ENCODE measurements at regions not wholly inside any gene's neighbourhood (a gene's known extent, or its start where the extent isn't known, plus 50 kb on each side); places are given as distances from the start of the nearest gene placed in this dataset.

DNA sequence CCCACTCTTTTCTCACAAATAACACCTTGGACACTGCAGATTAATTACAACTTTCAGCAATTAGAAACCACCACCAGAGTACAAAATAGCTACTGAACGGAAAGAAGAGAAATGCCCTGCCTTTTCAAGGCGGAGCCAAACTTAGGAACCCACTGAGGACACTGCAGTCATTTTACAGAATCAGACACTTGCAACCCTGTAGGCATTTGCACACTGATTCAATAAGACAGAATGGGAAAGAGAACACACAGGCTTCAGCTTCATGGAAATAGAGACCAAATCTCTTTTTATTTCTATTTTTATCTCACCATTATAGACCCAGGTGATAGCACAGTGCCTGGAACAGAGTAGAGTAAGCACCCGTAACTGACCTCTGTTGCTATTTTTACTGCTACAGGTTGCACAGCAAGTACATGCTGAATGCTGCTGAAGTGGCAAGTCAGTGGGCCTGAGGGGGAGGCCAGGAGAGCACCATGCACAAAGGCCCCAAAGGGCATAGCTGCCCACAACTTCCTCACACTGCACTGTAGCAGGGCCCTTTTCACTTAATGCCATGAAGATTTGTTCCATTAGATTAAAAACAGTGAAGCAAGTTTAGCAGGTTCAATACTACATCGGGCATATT is 50.7 kb upstream of the EDARADD start:
- intact Hi-C loops (cut with micrococcal nuclease; ENCODE audit: unreplicated experiment) = no loop called here
- BruUV-seq (replicated peaks) = no TSS peak
- DNase-seq = no peak
- H3K27me3 Mint-ChIP-seq (ENCODE audit: unreplicated experiment) = no peaks in the 10 kb centered on the region
- H3K4me1 Mint-ChIP-seq (ENCODE audit: low read depth, unreplicated experiment) = no peaks in the 10 kb centered on the region
- no peaks in the 10 kb centered on the region for H3K9me3 Mint-ChIP-seq (ENCODE audit: low read depth, unreplicated experiment)
- CTCF ChIA-PET = no interaction called here
- TF ChIP-seq, protein P1, sequence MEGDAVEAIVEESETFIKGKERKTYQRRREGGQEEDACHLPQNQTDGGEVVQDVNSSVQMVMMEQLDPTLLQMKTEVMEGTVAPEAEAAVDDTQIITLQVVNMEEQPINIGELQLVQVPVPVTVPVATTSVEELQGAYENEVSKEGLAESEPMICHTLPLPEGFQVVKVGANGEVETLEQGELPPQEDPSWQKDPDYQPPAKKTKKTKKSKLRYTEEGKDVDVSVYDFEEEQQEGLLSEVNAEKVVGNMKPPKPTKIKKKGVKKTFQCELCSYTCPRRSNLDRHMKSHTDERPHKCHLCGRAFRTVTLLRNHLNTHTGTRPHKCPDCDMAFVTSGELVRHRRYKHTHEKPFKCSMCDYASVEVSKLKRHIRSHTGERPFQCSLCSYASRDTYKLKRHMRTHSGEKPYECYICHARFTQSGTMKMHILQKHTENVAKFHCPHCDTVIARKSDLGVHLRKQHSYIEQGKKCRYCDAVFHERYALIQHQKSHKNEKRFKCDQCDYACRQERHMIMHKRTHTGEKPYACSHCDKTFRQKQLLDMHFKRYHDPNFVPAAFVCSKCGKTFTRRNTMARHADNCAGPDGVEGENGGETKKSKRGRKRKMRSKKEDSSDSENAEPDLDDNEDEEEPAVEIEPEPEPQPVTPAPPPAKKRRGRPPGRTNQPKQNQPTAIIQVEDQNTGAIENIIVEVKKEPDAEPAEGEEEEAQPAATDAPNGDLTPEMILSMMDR (IDR thresholded peaks at IDR 0.05; ENCODE audit: unreplicated experiment) = no peak
- no peaks in the 10 kb centered on the region for H3K36me3 Mint-ChIP-seq (ENCODE audit: insufficient read depth, unreplicated experiment)
- no peak overlapping the region for H3K4me3 Mint-ChIP-seq (ENCODE audit: low read depth, unreplicated experiment)
- no peak overlapping the region for H3K27ac Mint-ChIP-seq (ENCODE audit: unreplicated experiment)

- H3K9me3 Mint-ChIP-seq (ENCODE audit: low read depth, unreplicated experiment) = no peaks in the 10 kb centered on the region
- no peak overlapping the region for H3K27ac Mint-ChIP-seq (ENCODE audit: unreplicated experiment)
- H3K27me3 Mint-ChIP-seq (ENCODE audit: unreplicated experiment) = no peaks in the 10 kb centered on the region
- TF ChIP-seq, protein P1 (IDR thresholded peaks at IDR 0.05; ENCODE audit: unreplicated experiment) = no peak
- DNase-seq = no peak
- no TSS peak for BruUV-seq (replicated peaks)
- no peaks in the 10 kb centered on the region for H3K36me3 Mint-ChIP-seq (ENCODE audit: insufficient read depth, unreplicated experiment)
- H3K4me3 Mint-ChIP-seq (ENCODE audit: low read depth, unreplicated experiment) = no peak overlapping the region
- CTCF ChIA-PET = no interaction called here
- H3K4me1 Mint-ChIP-seq (ENCODE audit: low read depth, unreplicated experiment) = no peaks in the 10 kb centered on the region
- intact Hi-C loops (cut with micrococcal nuclease; ENCODE audit: unreplicated experiment) = no loop called here
These were observed 51.5 kb upstream of the EDARADD start for GRCh38 chr1:236342403-236343245.

DNA sequence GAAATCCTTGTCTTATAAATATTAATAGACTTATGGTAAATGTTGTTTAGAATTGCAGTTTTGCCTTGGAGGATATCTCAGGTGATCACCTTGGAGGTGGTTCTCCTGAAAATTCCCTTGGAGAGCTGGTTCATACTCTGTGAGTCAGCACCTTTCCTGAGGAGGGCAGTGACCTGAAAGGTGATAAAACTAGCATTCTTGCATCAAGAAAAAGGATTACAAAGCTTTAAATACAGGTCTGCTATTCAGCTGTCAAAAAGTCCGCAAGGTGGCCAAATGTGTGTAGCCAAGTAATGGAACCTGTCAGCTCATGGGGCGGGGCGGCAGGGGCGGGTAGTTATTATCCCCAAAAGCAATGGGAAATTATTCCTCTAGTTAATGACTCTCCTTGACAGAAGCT is 52.8 kb upstream of the EDARADD start:
- no peaks in the 10 kb centered on the region for H3K9me3 Mint-ChIP-seq (ENCODE audit: low read depth, unreplicated experiment)
- DNase-seq = no peak
- no TSS peak for BruUV-seq (replicated peaks)
- TF ChIP-seq, protein P1 (IDR thresholded peaks at IDR 0.05; ENCODE audit: unreplicated experiment) = no peak
- H3K4me1 Mint-ChIP-seq (ENCODE audit: low read depth, unreplicated experiment) = no peaks in the 10 kb centered on the region
- no peak overlapping the region for H3K4me3 Mint-ChIP-seq (ENCODE audit: low read depth, unreplicated experiment)
- intact Hi-C loops (cut with micrococcal nuclease; ENCODE audit: unreplicated experiment) = no loop called here
- no peaks in the 10 kb centered on the region for H3K27me3 Mint-ChIP-seq (ENCODE audit: unreplicated experiment)
- CTCF ChIA-PET = no interaction called here
- H3K36me3 Mint-ChIP-seq (ENCODE audit: insufficient read depth, unreplicated experiment) = no peaks in the 10 kb centered on the region
- H3K27ac Mint-ChIP-seq (ENCODE audit: unreplicated experiment) = no peak overlapping the region

DNA sequence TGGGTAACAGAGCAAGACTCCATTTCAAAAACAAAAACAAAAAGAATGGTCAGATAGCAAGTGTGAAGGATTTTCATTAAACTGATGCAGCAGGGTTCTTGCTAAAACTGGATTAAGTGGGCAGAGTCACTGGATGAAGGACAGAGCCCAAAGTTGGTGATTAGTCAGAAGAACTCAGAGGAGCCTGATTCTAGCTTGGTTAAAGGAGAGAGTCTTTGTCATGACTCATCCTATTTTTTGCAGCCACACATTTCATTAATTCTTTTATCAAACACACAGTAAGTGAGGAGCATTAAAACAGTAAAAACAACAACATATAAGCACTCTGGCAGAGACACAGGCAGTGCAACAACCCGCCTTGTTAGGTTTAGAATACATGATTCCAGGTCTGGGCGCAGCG is 56.0 kb upstream of the EDARADD start:
- H3K4me1 Mint-ChIP-seq (ENCODE audit: low read depth, unreplicated experiment) = no peaks in the 10 kb centered on the region
- no peaks in the 10 kb centered on the region for H3K36me3 Mint-ChIP-seq (ENCODE audit: insufficient read depth, unreplicated experiment)
- no peak for DNase-seq
- CTCF ChIA-PET = no interaction called here
- TF ChIP-seq, protein P1 (IDR thresholded peaks at IDR 0.05; ENCODE audit: unreplicated experiment) = no peak
- no peak overlapping the region for H3K27ac Mint-ChIP-seq (ENCODE audit: unreplicated experiment)
- intact Hi-C loops (cut with micrococcal nuclease; ENCODE audit: unreplicated experiment) = no loop called here
- no peaks in the 10 kb centered on the region for H3K27me3 Mint-ChIP-seq (ENCODE audit: unreplicated experiment)
- H3K9me3 Mint-ChIP-seq (ENCODE audit: low read depth, unreplicated experiment) = no peaks in the 10 kb centered on the region
- H3K4me3 Mint-ChIP-seq (ENCODE audit: low read depth, unreplicated experiment) = no peak overlapping the region
- no TSS peak for BruUV-seq (replicated peaks)
